DOHH2 (cell line): ENCODE measurements at regions not wholly inside any gene's neighbourhood (a gene's known extent, or its start where the extent isn't known, plus 50 kb on each side); places are given as distances from the start of the nearest gene placed in this dataset.

ENCODE experiments used
- EZH2phosphoT487 ChIP-seq: fragments of 200-600 bp; sonication (generic); IDR thresholded peaks from 2 replicates; pipeline ENCODE4 v1.6.1; 2017; ENCODE audit warnings: borderline replicate concordance, mild to moderate bottlenecking, antibody characterized with exemption, low read length, moderate library complexity, mixed read lengths
- TF ChIP-seq, protein P1 (sequence below): fragments of 200-600 bp; sonication (generic); IDR thresholded peaks from one replicate; pipeline ENCODE4 v1.5.1; 2014; ENCODE audit warnings: antibody characterized with exemption, mild to moderate bottlenecking, low read depth, low read length; ENCODE audit not compliant: poor library complexity, severe bottlenecking

DNA sequence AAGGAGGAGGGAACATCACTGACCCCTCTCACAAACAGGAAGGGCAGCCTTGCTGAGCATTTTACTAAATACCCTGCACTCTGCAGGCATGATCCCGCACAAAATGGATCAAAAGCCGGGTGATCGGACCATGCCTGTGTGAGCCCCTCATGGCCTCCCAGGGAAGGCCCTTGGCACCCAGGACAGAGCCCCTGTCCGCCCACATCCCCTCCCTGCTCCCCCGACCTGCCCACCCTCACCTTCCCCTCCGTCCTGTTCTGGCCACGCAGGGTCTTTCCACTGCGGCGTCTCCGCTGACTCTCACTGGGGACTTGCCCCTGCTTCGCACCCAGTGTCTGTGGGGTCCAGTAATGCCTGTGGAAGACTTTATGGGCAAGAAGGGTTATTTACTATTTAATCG lies 105.0 kb downstream of the HMX1 start:
- TF ChIP-seq, protein P1, sequence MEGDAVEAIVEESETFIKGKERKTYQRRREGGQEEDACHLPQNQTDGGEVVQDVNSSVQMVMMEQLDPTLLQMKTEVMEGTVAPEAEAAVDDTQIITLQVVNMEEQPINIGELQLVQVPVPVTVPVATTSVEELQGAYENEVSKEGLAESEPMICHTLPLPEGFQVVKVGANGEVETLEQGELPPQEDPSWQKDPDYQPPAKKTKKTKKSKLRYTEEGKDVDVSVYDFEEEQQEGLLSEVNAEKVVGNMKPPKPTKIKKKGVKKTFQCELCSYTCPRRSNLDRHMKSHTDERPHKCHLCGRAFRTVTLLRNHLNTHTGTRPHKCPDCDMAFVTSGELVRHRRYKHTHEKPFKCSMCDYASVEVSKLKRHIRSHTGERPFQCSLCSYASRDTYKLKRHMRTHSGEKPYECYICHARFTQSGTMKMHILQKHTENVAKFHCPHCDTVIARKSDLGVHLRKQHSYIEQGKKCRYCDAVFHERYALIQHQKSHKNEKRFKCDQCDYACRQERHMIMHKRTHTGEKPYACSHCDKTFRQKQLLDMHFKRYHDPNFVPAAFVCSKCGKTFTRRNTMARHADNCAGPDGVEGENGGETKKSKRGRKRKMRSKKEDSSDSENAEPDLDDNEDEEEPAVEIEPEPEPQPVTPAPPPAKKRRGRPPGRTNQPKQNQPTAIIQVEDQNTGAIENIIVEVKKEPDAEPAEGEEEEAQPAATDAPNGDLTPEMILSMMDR: no peak
- TF ChIP-seq EZH2phosphoT487: no peak
